Small intestine (tissue), 7 donors: ENCODE measurements at regions not wholly inside any gene's neighbourhood (a gene's known extent, or its start where the extent isn't known, plus 50 kb on each side); places are given as distances from the start of the nearest gene placed in this dataset.

ENCODE experiments used
- DNase-seq, 2 donors: peaks; one replicate each; pipeline versions ENCODE4 v3.0.0 to v3.0.0-alpha.2; 2013
- FAIRE-seq: peaks from 2 replicates; lab custom pipeline; 2012; peaks lifted over from hg19 to GRCh38; lab: Jason Lieb, UNC
- H3K27ac ChIP-seq, 3 donors: one replicate each; pipeline ENCODE4 v1.5.1; 2013; ENCODE audit warnings: low read length in 2 of 3, mild to moderate bottlenecking in 2 of 3, control low read depth in 1 of 3, inconsistent platforms in 1 of 3, low read depth in 1 of 3, moderate library complexity in 1 of 3
- H3K27me3 ChIP-seq, 3 donors: one replicate each; pipeline ENCODE4 v1.6.1; 2013; ENCODE audit warnings: low read length in 3 of 3, inconsistent platforms in 1 of 3; ENCODE audit not compliant: control insufficient read depth in 3 of 3, insufficient read depth in 3 of 3
- H3K36me3 ChIP-seq, 3 donors: one replicate each; pipeline ENCODE4 v1.6.1; 2013; ENCODE audit warnings: low read length in 3 of 3, inconsistent platforms in 1 of 3, low read depth in 1 of 3, mild to moderate bottlenecking in 1 of 3, moderate library complexity in 1 of 3; ENCODE audit not compliant: control insufficient read depth in 3 of 3, insufficient read depth in 2 of 3
- H3K4me1 ChIP-seq, 3 donors: one replicate each; pipeline ENCODE4 v1.6.1; 2013; ENCODE audit warnings: low read length in 2 of 3, inconsistent platforms in 1 of 3, low read depth in 1 of 3, mild to moderate bottlenecking in 1 of 3, moderate library complexity in 1 of 3; ENCODE audit not compliant: control insufficient read depth in 3 of 3, insufficient read depth in 2 of 3
- H3K4me3 ChIP-seq, 3 donors: one replicate each; pipeline ENCODE4 v1.5.1; 2013; ENCODE audit warnings: low read length in 3 of 3, control low read depth in 1 of 3, inconsistent platforms in 1 of 3, low read depth in 1 of 3, mild to moderate bottlenecking in 1 of 3, moderate library complexity in 1 of 3
- H3K9me3 ChIP-seq, 2 donors: one replicate each; pipeline ENCODE4 v1.6.1; 2013; ENCODE audit warnings: low read depth in 1 of 2, low read length in 1 of 2; ENCODE audit not compliant: control insufficient read depth in 2 of 2, insufficient read depth in 1 of 2
- WGBS, 3 donors: extraction: QIAGEN DNeasy Blood & Tissue Kit; methylation state at CpG; one replicate each; pipeline ENCODE4 v1.1.7; 2013; 5-methylcytosine and 5-hydroxymethylcytosine counted together
- donor health status: healthy with polysubstance abuse.
- donor health status: control.
- donor health status: control.
- donor health status: Bipolar disorder and iron deficiency.
- donor health status: healthy.

GRCh38 chr5:168163966-168164365, 127.5 kb upstream of the WWC1 start:
- Histone ChIP-seq H3K27me3 (peaks cover 0 to 7% (median 2%) of the 10 kb centered on the region in 3 donors), H3K27ac (peak overlapping the region in 1 of 3 donors; percentile 42), H3K4me1 (peaks cover 0 to 3% (median 0%) of the 10 kb centered on the region in 3 donors), H3K36me3 (no peaks in the 10 kb centered on the region), H3K4me3 (no peak overlapping the region), H3K9me3 (no peaks in the 10 kb centered on the region)
- FAIRE-seq (no peak), DNase-seq (peak in 1 of 2 donors; percentile 78)
- WGBS, 3 donors = 14 to 68% (median 28%) methylated on average over 3 of the region's 3 CpGs

GRCh38 chr5:168165221-168165914, 126.1 kb upstream of the WWC1 start:
- 7 to 26% (median 12%) methylated on average over 8 to 9 of the region's 9 CpGs for WGBS, 3 donors
- FAIRE-seq = no peak
- peaks cover 0 to 7% (median 2%) of the 10 kb centered on the region in 3 donors for H3K27me3 ChIP-seq
- peak in 1 of 2 donors; percentile 20 for DNase-seq
- peaks cover 0 to 3% (median 0%) of the 10 kb centered on the region in 3 donors for H3K4me1 ChIP-seq
- no peaks in the 10 kb centered on the region for H3K36me3 ChIP-seq
- H3K4me3 ChIP-seq = no peak overlapping the region
- H3K27ac ChIP-seq = peak overlapping the region in 1 of 3 donors; percentile 59
- H3K9me3 ChIP-seq = no peaks in the 10 kb centered on the region

GRCh38 chr5:168165977-168166376, 125.5 kb upstream of the WWC1 start:
- Histone ChIP-seq H3K27ac (no peak overlapping the region), H3K4me3 (no peak overlapping the region), H3K27me3 (peaks cover 0 to 7% (median 2%) of the 10 kb centered on the region in 3 donors), H3K36me3 (no peaks in the 10 kb centered on the region), H3K9me3 (no peaks in the 10 kb centered on the region), H3K4me1 (peaks cover 0 to 3% (median 0%) of the 10 kb centered on the region in 3 donors)
- DNase-seq = no peak
- 8 to 27% (median 24%) methylated on average over 5 of the region's 5 CpGs for WGBS, 3 donors
- no peak for FAIRE-seq

DNA sequence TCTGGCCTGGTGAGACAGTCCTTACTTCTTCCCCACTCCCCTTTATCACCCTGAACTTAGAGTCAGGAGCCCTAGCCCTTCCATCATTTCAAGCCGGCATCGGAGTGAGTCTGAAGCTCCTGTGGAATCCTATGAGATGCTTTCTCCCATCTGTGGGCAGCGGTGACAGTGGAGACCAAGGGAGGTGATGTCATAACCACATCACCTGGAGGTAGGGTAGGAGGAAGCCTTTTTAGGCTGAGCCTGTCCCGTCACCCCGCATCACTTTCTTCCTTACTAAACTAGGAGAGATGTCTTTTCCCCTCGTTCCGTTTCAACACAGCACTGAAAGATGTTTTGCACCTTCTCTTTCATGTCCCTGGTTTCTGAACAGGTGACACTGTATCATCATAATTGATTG, 124.1 kb upstream of the WWC1 start:
- no peaks in the 10 kb centered on the region for H3K9me3 ChIP-seq
- H3K36me3 ChIP-seq = no peaks in the 10 kb centered on the region
- peaks cover 0 to 3% (median 0%) of the 10 kb centered on the region in 3 donors for H3K4me1 ChIP-seq
- DNase-seq (no peak), FAIRE-seq (no peak)
- H3K27me3 ChIP-seq = peaks cover 0 to 7% (median 0%) of the 10 kb centered on the region in 3 donors
- H3K27ac ChIP-seq = no peak overlapping the region
- WGBS, 3 donors = 86 to 89% (median 89%) methylated on average over 7 of the region's 7 CpGs
- no peak overlapping the region for H3K4me3 ChIP-seq

- H3K27ac ChIP-seq = no peak overlapping the region
- H3K4me1 ChIP-seq = peaks cover 0 to 3% (median 0%) of the 10 kb centered on the region in 3 donors
- no peak overlapping the region for H3K4me3 ChIP-seq
- H3K9me3 ChIP-seq = no peaks in the 10 kb centered on the region
- DNase-seq = no peak
- no peaks in the 10 kb centered on the region for H3K36me3 ChIP-seq
- H3K27me3 ChIP-seq = peaks cover 0 to 7% (median 0%) of the 10 kb centered on the region in 3 donors
- no peak for FAIRE-seq
- WGBS, 3 donors = 74 to 85% (median 84%) methylated on average over 13 of the region's 13 CpGs
Observed at GRCh38 chr5:168168978-168169698, 122.3 kb upstream of the WWC1 start.

DNA sequence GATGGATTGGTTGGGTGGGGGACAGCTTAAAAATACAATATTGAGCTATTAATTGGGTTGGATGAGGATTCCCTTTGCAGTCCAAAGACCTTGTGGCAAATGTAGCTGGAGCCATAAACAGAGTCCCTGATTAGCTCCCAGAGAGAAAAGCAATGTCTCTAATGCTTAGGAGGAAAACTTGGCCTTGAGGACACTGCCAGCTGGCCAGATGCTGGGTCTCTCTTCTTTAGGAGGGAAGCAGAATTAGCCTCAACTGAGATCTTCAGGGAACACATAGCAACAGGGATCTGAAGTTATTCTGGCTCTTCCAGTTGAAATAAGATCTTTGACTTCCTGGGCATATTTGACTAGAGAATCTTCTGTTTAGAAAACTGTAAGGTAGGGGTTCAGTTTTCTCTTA, 121.7 kb upstream of the WWC1 start:
- no peak for FAIRE-seq
- no peak overlapping the region for H3K27ac ChIP-seq
- H3K27me3 ChIP-seq = peaks cover 0 to 7% (median 0%) of the 10 kb centered on the region in 3 donors
- H3K9me3 ChIP-seq = no peaks in the 10 kb centered on the region
- no peak overlapping the region for H3K4me3 ChIP-seq
- H3K4me1 ChIP-seq = no peaks in the 10 kb centered on the region
- H3K36me3 ChIP-seq = no peaks in the 10 kb centered on the region
- no peak for DNase-seq

DNA sequence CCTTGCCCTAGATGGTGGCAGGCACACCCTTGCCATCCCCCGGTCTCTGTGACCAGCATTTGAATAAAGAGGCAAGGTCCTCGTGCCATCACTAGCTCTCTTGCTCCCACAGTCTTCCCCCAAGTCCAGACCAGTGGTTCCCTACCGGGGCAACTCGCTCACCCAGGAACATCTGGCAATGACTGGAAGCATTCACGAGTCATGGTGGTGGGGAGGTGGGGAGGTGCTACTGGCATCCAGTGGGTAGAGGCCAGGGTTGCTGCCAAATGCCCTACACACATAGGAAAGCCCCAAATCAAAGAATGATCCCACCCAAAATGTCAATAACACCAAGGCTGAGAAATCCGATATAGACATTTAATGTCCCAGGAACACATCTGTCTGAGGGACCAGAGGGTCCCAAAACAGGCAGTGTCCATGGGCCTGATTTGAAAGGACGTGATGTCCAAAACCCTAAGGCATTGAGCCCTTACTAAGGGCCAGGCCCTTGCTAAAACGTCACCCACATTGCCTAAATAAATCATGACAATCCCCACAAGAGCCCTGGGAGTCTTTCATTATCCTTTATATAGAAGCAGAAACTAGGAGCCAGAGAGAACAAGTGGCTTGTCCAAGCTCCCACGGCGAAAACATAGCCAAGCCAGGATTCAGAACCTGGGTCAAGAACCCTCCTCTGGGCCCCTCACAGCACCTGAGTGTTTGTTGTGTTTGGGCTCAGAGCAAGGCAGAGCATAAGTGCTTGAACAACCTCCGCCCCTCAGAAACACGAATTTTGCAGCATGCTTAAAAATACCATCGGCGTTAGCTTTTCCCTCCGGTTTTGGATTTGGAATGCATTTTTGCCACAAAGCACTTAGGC, 119.3 kb upstream of the WWC1 start:
- DNase-seq (no peak), FAIRE-seq (no peak)
- H3K27me3 ChIP-seq = peaks cover 0 to 4% (median 0%) of the 10 kb centered on the region in 3 donors
- H3K9me3 ChIP-seq = no peaks in the 10 kb centered on the region
- 79 to 85% (median 82%) methylated on average over 15 of the region's 15 CpGs for WGBS, 3 donors
- H3K27ac ChIP-seq = no peak overlapping the region
- no peaks in the 10 kb centered on the region for H3K4me1 ChIP-seq
- no peak overlapping the region for H3K4me3 ChIP-seq
- H3K36me3 ChIP-seq = no peaks in the 10 kb centered on the region

DNA sequence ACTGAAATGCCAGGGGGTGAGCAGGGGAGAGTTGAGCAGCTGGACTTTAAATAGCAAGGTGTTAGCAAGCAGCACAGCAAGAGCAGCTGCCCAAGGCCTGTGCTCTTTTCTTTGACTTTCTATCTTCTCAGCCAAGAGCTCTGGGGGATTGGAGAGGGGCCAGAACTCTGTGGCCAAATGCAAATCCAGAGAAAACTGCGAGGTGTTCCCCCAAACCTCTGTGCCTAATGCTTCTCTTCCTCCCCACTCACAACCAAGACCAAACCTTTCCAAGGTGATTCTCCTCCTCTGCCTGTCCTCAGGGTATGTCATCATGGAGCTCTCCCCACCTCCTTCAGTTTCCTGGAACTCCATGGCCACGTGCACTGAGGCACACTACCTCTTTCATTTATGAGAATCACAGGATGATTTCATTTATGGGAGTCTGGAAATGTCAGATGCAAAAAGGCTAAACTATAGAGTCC, 118.7 kb upstream of the WWC1 start:
- 54 to 70% (median 60%) methylated on average over 2 of the region's 2 CpGs for WGBS, 3 donors
- Histone ChIP-seq H3K4me1 (no peaks in the 10 kb centered on the region), H3K27me3 (no peaks in the 10 kb centered on the region), H3K4me3 (no peak overlapping the region), H3K36me3 (no peaks in the 10 kb centered on the region), H3K27ac (no peak overlapping the region), H3K9me3 (no peaks in the 10 kb centered on the region)
- DNase-seq (no peak), FAIRE-seq (no peak)
